SK-N-SH (cell line): ENCODE measurements at regions not wholly inside any gene's neighbourhood (a gene's known extent, or its start where the extent isn't known, plus 50 kb on each side); places are given as distances from the start of the nearest gene placed in this dataset.

Experiments
- CTCF ChIA-PET: fragments of 300-600, 350-600 bp; formaldehyde crosslinking; extraction: SDS; loops from one replicate; lab custom pipeline; 2021; lab: Yijun Ruan, JAX
- POLR2A ChIA-PET: fragments of 350-600 bp; sonication (Branson Sonifier 250); formaldehyde crosslinking; extraction: SDS; loops from one replicate; lab custom pipeline; 2020; ENCODE audit warnings: antibody characterized with exemption, inconsistent platforms; lab: Yijun Ruan, JAX
- DNase-seq: peaks from one replicate; pipeline ENCODE4 v3.0.0; 2012
- H2AFZ ChIP-seq: fragments of 200-600 bp; sonication (generic); 2 replicates; pipeline ENCODE4 v1.8.1; 2016; ENCODE audit warnings: antibody characterized with exemption, mild to moderate bottlenecking, low read depth
- H3F3A ChIP-seq: fragments of 200-600 bp; sonication (generic); replicated peaks from 2 replicates; pipeline ENCODE3; 2016; ENCODE audit warnings: antibody characterized with exemption, mild to moderate bottlenecking; ENCODE audit not compliant: insufficient read depth
- H3K27ac ChIP-seq, 2 experiments: fragments of 200-500 bp in 1 of 2; fragments of 200-600 bp in 1 of 2; sonication (Bioruptor generic) in 1 of 2; sonication (generic), shearing (Covaris generic) in 1 of 2; 2 replicates each; pipeline versions ENCODE4 v1.5.1 to v1.6.1; 2014 to 2016; ENCODE audit warnings: low read depth in 2 of 2, inconsistent platforms in 1 of 2, low read length in 1 of 2, mild to moderate bottlenecking in 1 of 2, mixed read lengths in 1 of 2
- H3K27me3 ChIP-seq: fragments of 200-600 bp; sonication (generic), shearing (Covaris generic); 2 replicates; pipeline ENCODE4 v1.6.1; 2016; ENCODE audit warnings: mixed run types; ENCODE audit not compliant: insufficient read depth
- H3K36me3 ChIP-seq, 2 experiments: fragments of 200-500 bp in 1 of 2; fragments of 200-600 bp in 1 of 2; sonication (Bioruptor generic) in 1 of 2; sonication (generic) in 1 of 2; replicated peaks in 1 of 2; 2 replicates each; pipeline versions ENCODE3 to v1.5.1; 2014 to 2016; ENCODE audit warnings: low read length in 1 of 2, mild to moderate bottlenecking in 1 of 2; ENCODE audit not compliant: insufficient read depth in 2 of 2, control insufficient read depth in 1 of 2
- H3K4me1 ChIP-seq, 2 experiments: fragments of 200-500 bp in 1 of 2; fragments of 200-600 bp in 1 of 2; sonication (Bioruptor generic) in 1 of 2; sonication (generic), shearing (Covaris generic) in 1 of 2; 2 replicates each; pipeline versions ENCODE4 v1.5.1 to v1.6.1; 2014 to 2016; ENCODE audit warnings: low read depth in 1 of 2, low read length in 1 of 2, mixed run types in 1 of 2; ENCODE audit not compliant: insufficient read depth in 2 of 2, control insufficient read depth in 1 of 2
- H3K4me2 ChIP-seq: fragments of 200-600 bp; sonication (generic), shearing (Covaris generic); 2 replicates; pipeline ENCODE4 v1.6.1; 2017; ENCODE audit warnings: mixed run types
- H3K4me3 ChIP-seq, 2 experiments: fragments of 200-500 bp in 1 of 2; fragments of 200-600 bp in 1 of 2; sonication (Bioruptor generic) in 1 of 2; sonication (generic), shearing (Covaris generic) in 1 of 2; 2 replicates each; pipeline versions ENCODE4 v1.5.1 to v1.8.1; 2014 to 2016; ENCODE audit warnings: low read depth in 2 of 2, inconsistent platforms in 1 of 2, low read length in 1 of 2, mild to moderate bottlenecking in 1 of 2, mixed read lengths in 1 of 2, moderate library complexity in 1 of 2
- H3K79me2 ChIP-seq: fragments of 200-600 bp; sonication (generic); 2 replicates; pipeline ENCODE4 v1.8.1; 2017; ENCODE audit warnings: mild to moderate bottlenecking; ENCODE audit not compliant: insufficient read depth
- H3K9ac ChIP-seq: fragments of 200-600 bp; sonication (generic); 2 replicates; pipeline ENCODE4 v1.6.1; 2017; ENCODE audit warnings: mixed run types
- H3K9me2 ChIP-seq: fragments of 200-600 bp; sonication (generic); 2 replicates; pipeline ENCODE4 v1.6.1; 2017; ENCODE audit warnings: mixed run types
- H3K9me3 ChIP-seq: fragments of 200-600 bp; sonication (generic); 2 replicates; pipeline ENCODE4 v1.6.1; 2017; ENCODE audit warnings: mixed run types, mild to moderate bottlenecking, moderate library complexity
- H4K20me1 ChIP-seq: fragments of 200-600 bp; sonication (generic); 2 replicates; pipeline ENCODE4 v1.6.1; 2017; ENCODE audit warnings: mild to moderate bottlenecking, mixed run types; ENCODE audit not compliant: insufficient read depth
- FOXM1 ChIP-seq: IDR thresholded peaks from 2 replicates; pipeline ENCODE4 v1.4.0; 2012; ENCODE audit warnings: low read depth, mild to moderate bottlenecking
- MXI1 ChIP-seq: IDR thresholded peaks from 2 replicates; pipeline ENCODE4 v1.6.1; 2012; ENCODE audit warnings: mild to moderate bottlenecking, low read depth, low read length, improper control_type of control experiment
- RAD21 ChIP-seq: IDR thresholded peaks from 2 replicates; pipeline ENCODE4 v1.6.1; 2012; ENCODE audit warnings: mild to moderate bottlenecking, low read length
- RXRA ChIP-seq: IDR thresholded peaks from 2 replicates; pipeline ENCODE4 v1.4.0; 2012; ENCODE audit warnings: low read depth, mild to moderate bottlenecking, borderline replicate concordance
- TCF12 ChIP-seq: IDR thresholded peaks from 2 replicates; pipeline ENCODE4 v1.4.0; 2012
- WGBS: methylation state at CpG from one replicate; pipeline ENCODE4 v1.1.6; 2017; ENCODE audit warnings: low lambda C conversion rate; 5-methylcytosine and 5-hydroxymethylcytosine counted together
- TF ChIP-seq, protein P1 (sequence below): fragments of 150-350 bp; IDR thresholded peaks from 2 replicates; pipeline ENCODE4 v1.6.1; 2016; ENCODE audit warnings: mild to moderate bottlenecking, low read depth, low read length
- TF ChIP-seq, protein P2 (sequence below): IDR thresholded peaks from 2 replicates; pipeline ENCODE4; 2012
- TF ChIP-seq, protein P3 (sequence below): fragments of 200-600 bp; sonication (generic); IDR thresholded peaks from 2 replicates; pipeline ENCODE4 v1.6.1; 2017; ENCODE audit warnings: antibody characterized with exemption, mild to moderate bottlenecking, moderate library complexity

DNA sequence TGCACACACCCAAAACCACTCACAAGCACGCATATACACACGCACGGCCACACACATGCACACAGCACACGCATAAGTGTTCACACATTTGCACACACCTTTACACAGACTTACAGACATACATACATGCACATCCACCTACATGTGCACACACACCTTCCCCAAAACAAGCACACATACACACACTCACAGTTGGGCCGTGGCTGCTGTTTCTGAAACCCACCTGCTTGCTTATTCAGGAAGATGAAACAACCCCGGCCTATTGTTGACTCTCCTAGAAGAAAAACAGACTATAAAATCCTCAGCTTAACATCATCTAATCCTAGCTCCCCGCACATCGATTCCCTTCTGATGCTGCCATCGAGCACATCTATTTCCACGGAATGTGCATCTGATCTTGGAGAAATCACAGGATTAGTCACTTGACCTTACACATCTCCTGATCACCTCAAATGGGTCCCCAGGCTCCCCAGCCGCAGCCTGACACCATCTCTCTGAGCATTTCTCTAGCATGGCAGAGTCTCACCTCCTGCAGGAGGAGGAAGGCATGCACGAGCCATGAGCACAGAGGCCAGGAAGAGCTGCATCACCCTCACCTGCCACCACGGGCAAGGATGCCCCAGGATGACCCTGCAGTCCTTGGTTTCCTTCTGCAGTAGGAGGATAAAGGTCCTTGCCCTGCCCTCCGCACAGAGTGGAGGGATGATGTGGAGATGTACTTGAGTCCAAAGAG lies 105.8 kb upstream of the CDH5 start:
- no peaks in the 10 kb centered on the region for H3K9me2 ChIP-seq
- H3K79me2 ChIP-seq: no peaks in the 10 kb centered on the region
- POLR2A ChIA-PET: no interaction called here
- CTCF ChIA-PET: interaction anchor here (1.3 to 1.9 kb wide), 3 partner anchors 9 to 15 kb away, joined by 3 to 7 read pairs (median 7); no protein-coding TSS in a partner anchor
- no peak overlapping the region for H2AFZ ChIP-seq
- H3K27me3 ChIP-seq: no peaks in the 10 kb centered on the region
- no peaks in the 10 kb centered on the region for H4K20me1 ChIP-seq
- H3K9me3 ChIP-seq: no peaks in the 10 kb centered on the region
- H3K4me2 ChIP-seq: no peak overlapping the region
- WGBS: 54% methylated on average over 14 of the region's 14 CpGs
- H3F3A ChIP-seq: no peaks in the 10 kb centered on the region
- peaks cover 0 to 21% of the 10 kb centered on the region in 2 experiments; a peak in 1 of 4 replicates for H3K4me1 ChIP-seq
- no peak for DNase-seq
- TF ChIP-seq, protein P1, sequence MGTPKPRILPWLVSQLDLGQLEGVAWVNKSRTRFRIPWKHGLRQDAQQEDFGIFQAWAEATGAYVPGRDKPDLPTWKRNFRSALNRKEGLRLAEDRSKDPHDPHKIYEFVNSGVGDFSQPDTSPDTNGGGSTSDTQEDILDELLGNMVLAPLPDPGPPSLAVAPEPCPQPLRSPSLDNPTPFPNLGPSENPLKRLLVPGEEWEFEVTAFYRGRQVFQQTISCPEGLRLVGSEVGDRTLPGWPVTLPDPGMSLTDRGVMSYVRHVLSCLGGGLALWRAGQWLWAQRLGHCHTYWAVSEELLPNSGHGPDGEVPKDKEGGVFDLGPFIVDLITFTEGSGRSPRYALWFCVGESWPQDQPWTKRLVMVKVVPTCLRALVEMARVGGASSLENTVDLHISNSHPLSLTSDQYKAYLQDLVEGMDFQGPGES: no peak
- TF ChIP-seq, protein P2, sequence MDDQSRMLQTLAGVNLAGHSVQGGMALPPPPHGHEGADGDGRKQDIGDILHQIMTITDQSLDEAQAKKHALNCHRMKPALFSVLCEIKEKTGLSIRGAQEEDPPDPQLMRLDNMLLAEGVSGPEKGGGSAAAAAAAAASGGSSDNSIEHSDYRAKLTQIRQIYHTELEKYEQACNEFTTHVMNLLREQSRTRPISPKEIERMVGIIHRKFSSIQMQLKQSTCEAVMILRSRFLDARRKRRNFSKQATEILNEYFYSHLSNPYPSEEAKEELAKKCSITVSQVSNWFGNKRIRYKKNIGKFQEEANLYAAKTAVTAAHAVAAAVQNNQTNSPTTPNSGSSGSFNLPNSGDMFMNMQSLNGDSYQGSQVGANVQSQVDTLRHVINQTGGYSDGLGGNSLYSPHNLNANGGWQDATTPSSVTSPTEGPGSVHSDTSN: no peak
- TF ChIP-seq RAD21: no peak
- TF ChIP-seq FOXM1: no peak
- TF ChIP-seq, protein P3, sequence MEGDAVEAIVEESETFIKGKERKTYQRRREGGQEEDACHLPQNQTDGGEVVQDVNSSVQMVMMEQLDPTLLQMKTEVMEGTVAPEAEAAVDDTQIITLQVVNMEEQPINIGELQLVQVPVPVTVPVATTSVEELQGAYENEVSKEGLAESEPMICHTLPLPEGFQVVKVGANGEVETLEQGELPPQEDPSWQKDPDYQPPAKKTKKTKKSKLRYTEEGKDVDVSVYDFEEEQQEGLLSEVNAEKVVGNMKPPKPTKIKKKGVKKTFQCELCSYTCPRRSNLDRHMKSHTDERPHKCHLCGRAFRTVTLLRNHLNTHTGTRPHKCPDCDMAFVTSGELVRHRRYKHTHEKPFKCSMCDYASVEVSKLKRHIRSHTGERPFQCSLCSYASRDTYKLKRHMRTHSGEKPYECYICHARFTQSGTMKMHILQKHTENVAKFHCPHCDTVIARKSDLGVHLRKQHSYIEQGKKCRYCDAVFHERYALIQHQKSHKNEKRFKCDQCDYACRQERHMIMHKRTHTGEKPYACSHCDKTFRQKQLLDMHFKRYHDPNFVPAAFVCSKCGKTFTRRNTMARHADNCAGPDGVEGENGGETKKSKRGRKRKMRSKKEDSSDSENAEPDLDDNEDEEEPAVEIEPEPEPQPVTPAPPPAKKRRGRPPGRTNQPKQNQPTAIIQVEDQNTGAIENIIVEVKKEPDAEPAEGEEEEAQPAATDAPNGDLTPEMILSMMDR: no peak
- H3K36me3 ChIP-seq: no peaks in the 10 kb centered on the region
- H3K27ac ChIP-seq: no peak overlapping the region
- H3K9ac ChIP-seq: no peak overlapping the region
- no peak overlapping the region for H3K4me3 ChIP-seq

DNA sequence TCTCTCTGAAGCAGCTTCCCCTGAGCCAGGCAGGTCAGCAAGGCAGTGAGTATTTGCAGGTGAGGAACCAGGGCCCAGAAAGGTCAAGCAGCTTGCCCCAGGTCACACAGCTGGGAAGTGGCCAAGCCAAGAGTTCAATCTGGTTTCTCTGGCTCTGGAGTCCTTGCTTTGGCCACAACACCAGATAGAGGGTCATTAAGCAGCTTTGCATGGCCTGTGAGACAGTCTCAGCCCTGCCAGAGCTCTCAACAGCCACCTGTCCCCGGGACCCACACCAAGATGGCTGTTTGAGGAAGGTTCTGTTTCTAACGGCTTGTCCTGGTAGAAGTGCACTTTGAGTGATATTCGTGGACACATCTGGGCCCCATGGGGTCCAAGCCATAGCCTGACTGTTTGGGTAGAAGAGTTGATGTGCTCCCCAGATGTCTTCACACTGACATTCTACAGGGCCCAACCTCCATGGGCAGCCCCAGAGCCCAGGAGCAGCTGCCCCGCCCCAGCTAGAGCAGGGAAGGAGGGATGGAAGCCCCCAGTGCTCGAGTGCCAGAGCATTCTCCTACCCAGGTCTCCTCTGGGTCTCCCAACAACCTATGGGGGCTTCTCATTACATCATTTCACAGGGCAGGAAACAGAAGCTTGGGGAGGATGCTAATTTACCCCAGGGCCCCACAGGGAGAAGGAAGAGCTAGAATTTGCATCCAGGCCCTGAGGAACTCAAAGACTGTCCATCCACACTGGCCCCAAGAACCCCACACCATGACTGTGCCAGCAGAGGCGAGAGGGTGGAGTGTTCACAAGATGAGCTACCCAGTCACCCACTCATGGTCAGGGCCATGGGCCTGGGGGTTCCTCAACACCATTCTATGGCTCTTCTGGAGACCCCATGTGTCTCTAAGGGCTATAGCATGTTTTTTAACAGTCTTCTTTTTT lies 107.3 kb upstream of the CDH5 start:
- ChIA-PET POLR2A (no interaction called here), CTCF (interaction anchor here (1.9 kb wide), 1 partner anchor 11 kb away, joined by 7 read pairs; no protein-coding TSS in a partner anchor)
- Histone ChIP-seq H3K4me3 (no peak overlapping the region), H2AFZ (no peak overlapping the region), H3K79me2 (no peaks in the 10 kb centered on the region), H3K27ac (no peak overlapping the region), H3K36me3 (no peaks in the 10 kb centered on the region), H3K4me1 (peaks cover 0 to 17% of the 10 kb centered on the region in 2 experiments; a peak in 1 of 4 replicates), H3K4me2 (no peak overlapping the region), H3K9me3 (no peaks in the 10 kb centered on the region), H4K20me1 (no peaks in the 10 kb centered on the region), H3K27me3 (no peaks in the 10 kb centered on the region), H3F3A (no peaks in the 10 kb centered on the region), H3K9ac (no peak overlapping the region), H3K9me2 (no peaks in the 10 kb centered on the region)
- TF ChIP-seq TCF12: no peak
- no peak for TF ChIP-seq RAD21
- no peak for TF ChIP-seq RXRA
- no peak for TF ChIP-seq MXI1
- TF ChIP-seq, protein P2: no peak
- 39% methylated on average over 6 of the region's 6 CpGs for WGBS
- no peak for DNase-seq
